Neural cell (in vitro differentiated cells): ENCODE measurements at regions not wholly inside any gene's neighbourhood (a gene's known extent, or its start where the extent isn't known, plus 50 kb on each side); places are given as distances from the start of the nearest gene placed in this dataset.

Experiments
- EZH2 ChIP-seq: fragments of 200-600, 300-800 bp; shearing (Covaris generic), sonication (generic); IDR thresholded peaks from 2 replicates; pipeline ENCODE4 v1.6.1; 2014; ENCODE audit warnings: antibody characterized with exemption, low read length, borderline replicate concordance, mild to moderate bottlenecking; ENCODE audit not compliant: insufficient read depth, poor library complexity, severe bottlenecking
- SMC3 ChIP-seq: fragments of 450-650 bp; conservative IDR thresholded peaks from 2 replicates; pipeline ENCODE4 v1.6.1; 2014; ENCODE audit warnings: antibody characterized with exemption, mild to moderate bottlenecking, moderate library complexity; ENCODE audit not compliant: poor library complexity
- TAF1 ChIP-seq: IDR thresholded peaks from 2 replicates; pipeline ENCODE4 v1.6.1; 2012; ENCODE audit warnings: low read depth
- TF ChIP-seq, protein P1 (sequence below): fragments of 450-650 bp; IDR thresholded peaks from 2 replicates; pipeline ENCODE4 v1.5.1; 2014; ENCODE audit warnings: antibody characterized with exemption, mild to moderate bottlenecking, moderate library complexity; ENCODE audit not compliant: poor library complexity, severe bottlenecking
- TF ChIP-seq, protein P2 (sequence below): IDR thresholded peaks from 2 replicates; pipeline ENCODE4 v1.6.1; 2012; ENCODE audit warnings: borderline replicate concordance

DNA sequence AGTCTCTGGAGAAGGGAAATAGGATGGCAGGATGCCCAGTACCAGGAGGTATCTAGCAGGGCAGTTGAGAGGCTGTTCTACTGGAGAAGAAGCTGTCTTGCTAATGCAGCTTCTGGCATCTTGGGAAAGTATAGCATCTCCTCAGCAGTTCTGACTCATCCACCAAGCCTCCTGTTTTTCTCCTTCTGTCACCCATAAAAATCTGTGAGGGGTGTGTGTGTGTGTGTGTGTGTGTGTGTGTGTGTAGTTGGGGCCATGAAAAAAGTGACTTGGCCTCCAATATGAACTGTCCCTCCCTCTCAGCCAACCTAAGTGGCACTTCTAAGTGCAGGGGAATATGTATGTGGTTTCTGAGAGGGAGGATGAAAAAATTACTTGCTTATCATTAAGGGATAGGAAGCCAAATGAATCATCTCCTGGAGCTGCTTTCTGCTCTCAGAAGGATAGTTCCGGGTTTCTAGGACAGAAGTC lies 83.9 kb downstream of the CBLN2 start:
- no peak for TF ChIP-seq SMC3
- TF ChIP-seq EZH2 = no peak
- TF ChIP-seq, protein P1, sequence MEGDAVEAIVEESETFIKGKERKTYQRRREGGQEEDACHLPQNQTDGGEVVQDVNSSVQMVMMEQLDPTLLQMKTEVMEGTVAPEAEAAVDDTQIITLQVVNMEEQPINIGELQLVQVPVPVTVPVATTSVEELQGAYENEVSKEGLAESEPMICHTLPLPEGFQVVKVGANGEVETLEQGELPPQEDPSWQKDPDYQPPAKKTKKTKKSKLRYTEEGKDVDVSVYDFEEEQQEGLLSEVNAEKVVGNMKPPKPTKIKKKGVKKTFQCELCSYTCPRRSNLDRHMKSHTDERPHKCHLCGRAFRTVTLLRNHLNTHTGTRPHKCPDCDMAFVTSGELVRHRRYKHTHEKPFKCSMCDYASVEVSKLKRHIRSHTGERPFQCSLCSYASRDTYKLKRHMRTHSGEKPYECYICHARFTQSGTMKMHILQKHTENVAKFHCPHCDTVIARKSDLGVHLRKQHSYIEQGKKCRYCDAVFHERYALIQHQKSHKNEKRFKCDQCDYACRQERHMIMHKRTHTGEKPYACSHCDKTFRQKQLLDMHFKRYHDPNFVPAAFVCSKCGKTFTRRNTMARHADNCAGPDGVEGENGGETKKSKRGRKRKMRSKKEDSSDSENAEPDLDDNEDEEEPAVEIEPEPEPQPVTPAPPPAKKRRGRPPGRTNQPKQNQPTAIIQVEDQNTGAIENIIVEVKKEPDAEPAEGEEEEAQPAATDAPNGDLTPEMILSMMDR = no peak
- TF ChIP-seq, protein P2, sequence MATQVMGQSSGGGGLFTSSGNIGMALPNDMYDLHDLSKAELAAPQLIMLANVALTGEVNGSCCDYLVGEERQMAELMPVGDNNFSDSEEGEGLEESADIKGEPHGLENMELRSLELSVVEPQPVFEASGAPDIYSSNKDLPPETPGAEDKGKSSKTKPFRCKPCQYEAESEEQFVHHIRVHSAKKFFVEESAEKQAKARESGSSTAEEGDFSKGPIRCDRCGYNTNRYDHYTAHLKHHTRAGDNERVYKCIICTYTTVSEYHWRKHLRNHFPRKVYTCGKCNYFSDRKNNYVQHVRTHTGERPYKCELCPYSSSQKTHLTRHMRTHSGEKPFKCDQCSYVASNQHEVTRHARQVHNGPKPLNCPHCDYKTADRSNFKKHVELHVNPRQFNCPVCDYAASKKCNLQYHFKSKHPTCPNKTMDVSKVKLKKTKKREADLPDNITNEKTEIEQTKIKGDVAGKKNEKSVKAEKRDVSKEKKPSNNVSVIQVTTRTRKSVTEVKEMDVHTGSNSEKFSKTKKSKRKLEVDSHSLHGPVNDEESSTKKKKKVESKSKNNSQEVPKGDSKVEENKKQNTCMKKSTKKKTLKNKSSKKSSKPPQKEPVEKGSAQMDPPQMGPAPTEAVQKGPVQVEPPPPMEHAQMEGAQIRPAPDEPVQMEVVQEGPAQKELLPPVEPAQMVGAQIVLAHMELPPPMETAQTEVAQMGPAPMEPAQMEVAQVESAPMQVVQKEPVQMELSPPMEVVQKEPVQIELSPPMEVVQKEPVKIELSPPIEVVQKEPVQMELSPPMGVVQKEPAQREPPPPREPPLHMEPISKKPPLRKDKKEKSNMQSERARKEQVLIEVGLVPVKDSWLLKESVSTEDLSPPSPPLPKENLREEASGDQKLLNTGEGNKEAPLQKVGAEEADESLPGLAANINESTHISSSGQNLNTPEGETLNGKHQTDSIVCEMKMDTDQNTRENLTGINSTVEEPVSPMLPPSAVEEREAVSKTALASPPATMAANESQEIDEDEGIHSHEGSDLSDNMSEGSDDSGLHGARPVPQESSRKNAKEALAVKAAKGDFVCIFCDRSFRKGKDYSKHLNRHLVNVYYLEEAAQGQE = no peak
- TF ChIP-seq TAF1 = no peak
